Prostate gland (tissue), 2 donors: ENCODE measurements at regions not wholly inside any gene's neighbourhood (a gene's known extent, or its start where the extent isn't known, plus 50 kb on each side); places are given as distances from the start of the nearest gene placed in this dataset.

Experiments used
- DNase-seq: peaks from one replicate; pipeline ENCODE4 v3.0.0-alpha.2; 2019; ENCODE audit warnings: low spot score
- H3K27ac ChIP-seq, 2 donors: fragments of 200-600 bp; sonication (generic); 2 replicates each; pipeline ENCODE4 v1.5.1; 2017 to 2019
- H3K27me3 ChIP-seq: fragments of 200-600 bp; sonication (generic); replicated peaks from 2 replicates; pipeline ENCODE4 v1.5.1; 2019; ENCODE audit not compliant: insufficient read depth
- H3K36me3 ChIP-seq, 2 donors: fragments of 200-600 bp; sonication (generic); 1 replicate in 1 of 2; 2 replicates in 1 of 2; pipeline versions ENCODE4 v1.5.1 to v1.8.1; 2017 to 2019
- H3K4me1 ChIP-seq: fragments of 200-600 bp; sonication (generic); replicated peaks from 2 replicates; pipeline ENCODE4 v1.5.1; 2019
- H3K4me3 ChIP-seq, 2 donors: fragments of 200-600 bp; sonication (generic); 2 replicates each; pipeline ENCODE4 v1.5.1; 2017 to 2019
- H3K9me3 ChIP-seq: fragments of 200-600 bp; sonication (generic); 2 replicates; pipeline ENCODE4 v1.5.1; 2017
- CTCF ChIP-seq, 4 experiments: fragments of 200-600 bp in 2 of 4; fragments of 450-650 bp in 2 of 4; sonication (generic) in 2 of 4; IDR thresholded peaks; 1 replicate in 3 of 4; 2 replicates in 1 of 4; pipeline ENCODE4 v1.5.1; 2016 to 2019; ENCODE audit warnings: antibody characterized with exemption in 4 of 4, mild to moderate bottlenecking in 2 of 4, moderate library complexity in 2 of 4
- POLR2A ChIP-seq: fragments of 450-650 bp; IDR thresholded peaks from one replicate; pipeline ENCODE4 v1.6.1; 2016; ENCODE audit warnings: antibody characterized with exemption, mild to moderate bottlenecking
- POLR2AphosphoS5 ChIP-seq: sonication (generic); formaldehyde crosslinking; IDR thresholded peaks from one replicate; pipeline ENCODE4 v1.6.1; 2017; ENCODE audit warnings: antibody characterized with exemption
- WGBS: methylation state at CpG from one replicate; pipeline ENCODE4 v1.1.5; 2018; 5-methylcytosine and 5-hydroxymethylcytosine counted together
- intact Hi-C: fragments of 100-400 bp; cut with DNase I; formaldehyde crosslinking; loops from one replicate; pipeline ENCODE4 v1.14.2; 2022

GRCh38 chr9:113673726-113674125, 202.4 kb upstream of the ZNF618 start:
- TF ChIP-seq POLR2AphosphoS5 (no peak), CTCF (IDR thresholded peaks at IDR 0.05) (no peak), POLR2A (no peak)
- intact Hi-C loops = no loop called here
- 85% methylated on average over 7 of the region's 7 CpGs for WGBS
- H3K9me3 ChIP-seq = no peaks in the 10 kb centered on the region
- no peak for DNase-seq
- H3K4me1 ChIP-seq = no peaks in the 10 kb centered on the region
- no peak overlapping the region for H3K27ac ChIP-seq
- no peaks in the 10 kb centered on the region for H3K36me3 ChIP-seq
- no peaks in the 10 kb centered on the region for H3K27me3 ChIP-seq
- H3K4me3 ChIP-seq = no peak overlapping the region

GRCh38 chr9:113674436-113674835, 201.7 kb upstream of the ZNF618 start:
- Histone ChIP-seq H3K4me1 (no peaks in the 10 kb centered on the region), H3K9me3 (no peaks in the 10 kb centered on the region), H3K36me3 (no peaks in the 10 kb centered on the region), H3K27me3 (no peaks in the 10 kb centered on the region), H3K27ac (no peak overlapping the region), H3K4me3 (no peak overlapping the region)
- DNase-seq = no peak
- 82% methylated on average over 6 of the region's 6 CpGs for WGBS
- TF ChIP-seq CTCF (IDR thresholded peaks at IDR 0.05) = no peak
- intact Hi-C loops = no loop called here

GRCh38 chr9:113675475-113675941, 200.6 kb upstream of the ZNF618 start:
- no peak overlapping the region for H3K27ac ChIP-seq
- no peaks in the 10 kb centered on the region for H3K36me3 ChIP-seq
- intact Hi-C loops = no loop called here
- no peak for TF ChIP-seq POLR2A
- TF ChIP-seq POLR2AphosphoS5 = no peak
- TF ChIP-seq CTCF (IDR thresholded peaks at IDR 0.05) = no peak
- H3K4me3 ChIP-seq = no peak overlapping the region
- WGBS = 66% methylated on average over 10 of the region's 10 CpGs
- H3K4me1 ChIP-seq = no peaks in the 10 kb centered on the region
- H3K27me3 ChIP-seq = no peaks in the 10 kb centered on the region
- no peak for DNase-seq
- no peaks in the 10 kb centered on the region for H3K9me3 ChIP-seq

- TF ChIP-seq CTCF (IDR thresholded peaks at IDR 0.05) (no peak), POLR2AphosphoS5 (no peak), POLR2A (no peak)
- WGBS = 69% methylated on average over 9 of the region's 9 CpGs
- intact Hi-C loops = no loop called here
- H3K4me1 ChIP-seq = no peaks in the 10 kb centered on the region
- no peak overlapping the region for H3K27ac ChIP-seq
- no peaks in the 10 kb centered on the region for H3K9me3 ChIP-seq
- H3K4me3 ChIP-seq = no peak overlapping the region
- H3K36me3 ChIP-seq = no peaks in the 10 kb centered on the region
- H3K27me3 ChIP-seq = no peaks in the 10 kb centered on the region
- no peak for DNase-seq
Measured at GRCh38 chr9:113677057-113677456, 199.1 kb upstream of the ZNF618 start.

GRCh38 chr9:113677569-113677968, 198.5 kb upstream of the ZNF618 start:
- no peaks in the 10 kb centered on the region for H3K4me1 ChIP-seq
- H3K27ac ChIP-seq = no peak overlapping the region
- intact Hi-C loops = no loop called here
- no peaks in the 10 kb centered on the region for H3K27me3 ChIP-seq
- no peaks in the 10 kb centered on the region for H3K9me3 ChIP-seq
- no peak overlapping the region for H3K4me3 ChIP-seq
- TF ChIP-seq POLR2A (no peak), CTCF (IDR thresholded peaks at IDR 0.05) (no peak), POLR2AphosphoS5 (no peak)
- no peak for DNase-seq
- no peaks in the 10 kb centered on the region for H3K36me3 ChIP-seq
- 90% methylated on average over 4 of the region's 4 CpGs for WGBS
